HEK293 (cell line): ENCODE measurements at regions not wholly inside any gene's neighbourhood (a gene's known extent, or its start where the extent isn't known, plus 50 kb on each side); places are given as distances from the start of the nearest gene placed in this dataset.

Experiments
- CTCF ChIA-PET: fragments of 350-600 bp; formaldehyde crosslinking; extraction: SDS; loops from one replicate; lab custom pipeline; 2021; ENCODE audit warnings: antibody characterized with exemption; lab: Yijun Ruan, JAX
- POLR2A ChIA-PET: fragments of 300-600 bp; formaldehyde crosslinking; extraction: SDS; loops from one replicate; lab custom pipeline; 2020; ENCODE audit warnings: antibody characterized with exemption, inconsistent platforms; lab: Yijun Ruan, JAX
- H3K27ac ChIP-seq: fragments of 200-500 bp; sonication (Bioruptor generic); 2 replicates; pipeline ENCODE4 v1.5.1; 2014; ENCODE audit warnings: low read depth, low read length, control low read depth, inconsistent platforms; ENCODE audit errors: extremely low read depth
- H3K36me3 ChIP-seq, 2 experiments: fragments of 200-500 bp in 1 of 2; sonication (Bioruptor generic) in 1 of 2; 1 replicate in 1 of 2; 2 replicates in 1 of 2; pipeline ENCODE4 v1.5.1; 2014 to 2017; ENCODE audit warnings: inconsistent platforms in 2 of 2, low read length in 2 of 2; ENCODE audit not compliant: control insufficient read depth in 2 of 2, insufficient read depth in 1 of 2
- H3K4me1 ChIP-seq: fragments of 200-500 bp; sonication (Bioruptor generic); 2 replicates; pipeline ENCODE4 v1.5.1; 2014; ENCODE audit warnings: mild to moderate bottlenecking, low read length, inconsistent platforms; ENCODE audit not compliant: control insufficient read depth, insufficient read depth
- H3K4me3 ChIP-seq: 2 replicates; pipeline ENCODE4 v1.5.1; 2011; ENCODE audit warnings: low read depth, mild to moderate bottlenecking, control low read depth, low read length, moderate library complexity
- H3K9me3 ChIP-seq: fragments of 200-500 bp; sonication (Bioruptor generic); 2 replicates; pipeline ENCODE4 v1.5.1; 2014; ENCODE audit warnings: low read depth, low read length, inconsistent platforms; ENCODE audit not compliant: control insufficient read depth, insufficient read depth
- AEBP2 ChIP-seq: fragments of 450-650 bp; formaldehyde crosslinking; IDR thresholded peaks from 2 replicates; pipeline ENCODE4 v1.5.1; 2016; ENCODE audit warnings: missing biosample characterization, missing genetic modification characterization, borderline replicate concordance
- CTCF ChIP-seq: fragments of 450-650 bp; formaldehyde crosslinking; IDR thresholded peaks from 2 replicates; pipeline ENCODE4 v1.5.1; 2016; ENCODE audit warnings: missing biosample characterization, missing genetic modification characterization
- GLI2 ChIP-seq: fragments of 450-650 bp; formaldehyde crosslinking; IDR thresholded peaks from 2 replicates; pipeline ENCODE4; 2017; ENCODE audit warnings: missing biosample characterization, missing genetic modification characterization, low read depth, borderline replicate concordance
- SP7 ChIP-seq: fragments of 450-650 bp; formaldehyde crosslinking; IDR thresholded peaks from 2 replicates; pipeline ENCODE4 v1.5.1; 2016; ENCODE audit warnings: missing biosample characterization, missing genetic modification characterization
- ZBTB1 ChIP-seq: fragments of 450-650 bp; formaldehyde crosslinking; IDR thresholded peaks from 2 replicates; pipeline ENCODE4 v1.5.1; 2016; ENCODE audit warnings: missing biosample characterization, missing genetic modification characterization
- ZBTB44 ChIP-seq: fragments of 450-650 bp; IDR thresholded peaks from 2 replicates; pipeline ENCODE4 v1.5.1; 2018; ENCODE audit warnings: missing biosample characterization, mild to moderate bottlenecking, missing genetic modification characterization
- ZNF121 ChIP-seq: fragments of 450-650 bp; formaldehyde crosslinking; IDR thresholded peaks from 2 replicates; pipeline ENCODE4 v1.5.1; 2016; ENCODE audit warnings: missing biosample characterization, missing genetic modification characterization
- ZNF157 ChIP-seq: fragments of 450-650 bp; formaldehyde crosslinking; IDR thresholded peaks from 2 replicates; pipeline ENCODE4 v1.5.1; 2016; ENCODE audit warnings: missing biosample characterization, missing genetic modification characterization
- ZNF266 ChIP-seq: fragments of 450-650 bp; formaldehyde crosslinking; IDR thresholded peaks from 2 replicates; pipeline ENCODE4 v1.5.1; 2016; ENCODE audit warnings: missing biosample characterization, missing genetic modification characterization, low read depth
- ZNF473 ChIP-seq: fragments of 450-650 bp; formaldehyde crosslinking; IDR thresholded peaks from 2 replicates; pipeline ENCODE4 v1.5.1; 2017; ENCODE audit warnings: missing biosample characterization, missing genetic modification characterization
- ZNF501 ChIP-seq: fragments of 450-650 bp; formaldehyde crosslinking; IDR thresholded peaks from 2 replicates; pipeline ENCODE4 v1.5.1; 2016; ENCODE audit warnings: missing biosample characterization, missing genetic modification characterization
- ZNF626 ChIP-seq: fragments of 450-650 bp; sonication (Bioruptor Pico); formaldehyde crosslinking; IDR thresholded peaks from 2 replicates; pipeline ENCODE4 v1.5.1; 2018; ENCODE audit warnings: missing biosample characterization, missing genetic modification characterization, inconsistent platforms
- ZNF658 ChIP-seq: fragments of 450-650 bp; formaldehyde crosslinking; IDR thresholded peaks from 2 replicates; pipeline ENCODE4; 2016; ENCODE audit warnings: missing biosample characterization, missing genetic modification characterization
- ZSCAN16 ChIP-seq: fragments of 450-650 bp; formaldehyde crosslinking; IDR thresholded peaks from 2 replicates; pipeline ENCODE4 v1.5.1; 2016; ENCODE audit warnings: missing biosample characterization, missing genetic modification characterization
- ZSCAN23 ChIP-seq: fragments of 450-650 bp; formaldehyde crosslinking; IDR thresholded peaks from 2 replicates; pipeline ENCODE4 v1.5.1; 2016; ENCODE audit warnings: missing biosample characterization, missing genetic modification characterization
- TF ChIP-seq, protein P1 (sequence below): fragments of 450-650 bp; formaldehyde crosslinking; IDR thresholded peaks from 2 replicates; pipeline ENCODE4 v1.5.1; 2016; ENCODE audit warnings: missing biosample characterization, missing genetic modification characterization
- TF ChIP-seq, protein P2 (sequence below): fragments of 450-650 bp; formaldehyde crosslinking; IDR thresholded peaks from 2 replicates; pipeline ENCODE4 v1.5.1; 2016; ENCODE audit warnings: missing biosample characterization, missing genetic modification characterization

- TF ChIP-seq ZNF473 (tag by site-specific recombination) (no peak), ZNF501 (no peak), AEBP2 (no peak), ZNF121 (no peak), ZSCAN23 (tag by site-specific recombination) (no peak), ZBTB1 (tag by site-specific recombination) (no peak), ZBTB44 (tag by site-specific recombination) (no peak)
- TF ChIP-seq, protein P1, sequence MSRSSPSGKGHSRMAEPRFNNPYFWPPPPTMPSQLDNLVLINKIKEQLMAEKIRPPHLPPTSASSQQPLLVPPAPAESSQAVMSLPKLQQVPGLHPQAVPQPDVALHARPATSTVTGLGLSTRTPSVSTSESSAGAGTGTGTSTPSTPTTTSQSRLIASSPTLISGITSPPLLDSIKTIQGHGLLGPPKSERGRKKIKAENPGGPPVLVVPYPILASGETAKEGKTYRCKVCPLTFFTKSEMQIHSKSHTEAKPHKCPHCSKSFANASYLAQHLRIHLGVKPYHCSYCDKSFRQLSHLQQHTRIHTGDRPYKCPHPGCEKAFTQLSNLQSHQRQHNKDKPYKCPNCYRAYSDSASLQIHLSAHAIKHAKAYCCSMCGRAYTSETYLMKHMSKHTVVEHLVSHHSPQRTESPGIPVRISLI (tag by site-specific recombination), result no peak
These were observed 89.3 kb upstream of the UQCRFS1 start (continued) for GRCh38 chr19:29302002-29302928.

GRCh38 chr19:29303069-29303718, 90.2 kb upstream of the UQCRFS1 start:
- POLR2A ChIA-PET, result no interaction called here
- no peak overlapping the region for H3K27ac ChIP-seq
- H3K4me3 ChIP-seq, result no peak overlapping the region
- no peaks in the 10 kb centered on the region; the same call in 1 of the 2 replicates for H3K9me3 ChIP-seq
- H3K4me1 ChIP-seq, result peaks cover 2% of the 10 kb centered on the region; the same call in 1 of the 2 replicates
- CTCF ChIA-PET, result interaction anchor here (0.6 to 1.5 kb wide), 3 partner anchors 13 to 230 kb away, joined by 3 to 7 read pairs (median 4); no protein-coding TSS in a partner anchor
- TF ChIP-seq CTCF (tag by site-specific recombination), result no peak
- no peaks in the 10 kb centered on the region for H3K36me3 ChIP-seq

DNA sequence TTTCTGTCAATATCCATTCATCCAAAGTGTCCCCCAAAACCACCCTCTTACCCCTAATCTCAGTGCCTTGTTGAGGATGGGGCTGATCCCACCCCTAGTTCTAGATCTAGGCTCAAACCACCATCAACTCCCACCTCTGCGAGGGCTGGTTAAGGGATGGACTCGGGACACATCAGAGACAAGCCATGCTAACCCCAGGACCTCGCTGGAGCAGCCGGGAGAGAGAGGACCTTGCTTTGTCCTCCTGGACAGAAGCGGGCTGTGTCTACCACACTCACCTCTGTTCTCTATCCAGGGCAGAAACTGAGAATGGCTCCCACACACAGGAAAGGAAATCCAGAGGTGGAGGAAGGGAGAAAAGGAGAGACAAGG, 90.8 kb upstream of the UQCRFS1 start:
- POLR2A ChIA-PET, result no interaction called here
- Histone ChIP-seq H3K4me1 (peaks cover 2% of the 10 kb centered on the region; the same call in 1 of the 2 replicates), H3K36me3 (no peaks in the 10 kb centered on the region), H3K27ac (no peak overlapping the region), H3K9me3 (no peaks in the 10 kb centered on the region; the same call in 1 of the 2 replicates), H3K4me3 (no peak overlapping the region)
- CTCF ChIA-PET, result interaction anchor here (0.5 kb wide), 1 partner anchor 43 kb away, joined by 3 read pairs; no protein-coding TSS in a partner anchor
- TF ChIP-seq ZNF626 (no peak), ZNF157 (tag by site-specific recombination) (no peak), ZSCAN16 (tag by site-specific recombination) (no peak), SP7 (no peak), ZNF658 (tag by site-specific recombination) (no peak), GLI2 (no peak), ZNF266 (no peak)
- TF ChIP-seq, protein P2, sequence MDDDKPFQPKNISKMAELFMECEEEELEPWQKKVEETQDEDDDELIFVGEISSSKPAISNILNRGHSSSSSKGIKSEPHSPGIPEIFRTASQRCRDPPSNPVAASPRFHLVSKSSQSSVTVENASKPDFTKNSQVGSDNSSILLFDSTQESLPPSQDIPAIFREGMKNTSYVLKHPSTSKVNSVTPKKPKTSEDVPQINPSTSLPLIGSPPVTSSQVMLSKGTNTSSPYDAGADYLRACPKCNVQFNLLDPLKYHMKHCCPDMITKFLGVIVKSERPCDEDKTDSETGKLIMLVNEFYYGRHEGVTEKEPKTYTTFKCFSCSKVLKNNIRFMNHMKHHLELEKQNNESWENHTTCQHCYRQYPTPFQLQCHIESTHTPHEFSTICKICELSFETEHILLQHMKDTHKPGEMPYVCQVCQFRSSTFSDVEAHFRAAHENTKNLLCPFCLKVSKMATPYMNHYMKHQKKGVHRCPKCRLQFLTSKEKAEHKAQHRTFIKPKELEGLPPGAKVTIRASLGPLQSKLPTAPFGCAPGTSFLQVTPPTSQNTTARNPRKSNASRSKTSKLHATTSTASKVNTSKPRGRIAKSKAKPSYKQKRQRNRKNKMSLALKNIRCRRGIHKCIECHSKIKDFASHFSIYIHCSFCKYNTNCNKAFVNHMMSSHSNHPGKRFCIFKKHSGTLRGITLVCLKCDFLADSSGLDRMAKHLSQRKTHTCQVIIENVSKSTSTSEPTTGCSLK (tag by site-specific recombination), result no peak
